HG03060 (cell line): ENCODE measurements at regions not wholly inside any gene's neighbourhood (a gene's known extent, or its start where the extent isn't known, plus 50 kb on each side); places are given as distances from the start of the nearest gene placed in this dataset.
"Not testable (repeated sequence)": the region's sequence is repeated elsewhere in the genome, so short reads cannot be mapped to it uniquely, and the experiment has no call there.

Experiments
- ATAC-seq: cut with Tn5 transposase; IDR thresholded peaks from one replicate; pipeline ENCODE4 v1.9.1; 2021; ENCODE audit warnings: low read depth, moderate number of reproducible peaks; ENCODE audit not compliant: unreplicated experiment

- no peak for ATAC-seq
Observed at GRCh38 chr5:92181656-92182055, 798.5 kb upstream of the ARRDC3 start.

- no peak for ATAC-seq
Observed at GRCh38 chr5:92180391-92180790, 797.3 kb upstream of the ARRDC3 start.

GRCh38 chr5:92179651-92180050 is 796.5 kb upstream of the ARRDC3 start:
- ATAC-seq = no peak

GRCh38 chr5:92177926-92178487 is 794.9 kb upstream of the ARRDC3 start:
- ATAC-seq = no peak

GRCh38 chr5:92163906-92164305 is 780.8 kb upstream of the ARRDC3 start:
- no peak for ATAC-seq

DNA sequence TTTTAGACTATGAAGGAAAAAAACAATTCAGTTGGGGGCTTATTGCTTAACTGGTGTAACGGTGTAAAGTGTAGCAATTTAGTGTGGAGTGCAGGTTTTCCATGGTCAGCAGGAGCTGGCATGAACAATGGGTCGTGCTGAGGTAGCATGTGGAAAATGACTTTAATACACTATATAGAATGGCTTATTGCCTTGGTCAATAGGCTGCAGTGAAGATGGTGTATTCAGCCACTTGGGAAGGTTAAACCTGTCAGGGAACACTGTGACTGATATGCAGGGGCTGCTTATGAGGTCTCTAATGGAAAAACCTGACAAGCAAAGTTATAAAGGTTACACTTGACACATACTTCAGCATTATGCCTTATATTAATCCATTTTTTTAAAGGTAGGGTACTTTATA is 764.7 kb upstream of the ARRDC3 start:
- no peak for ATAC-seq

DNA sequence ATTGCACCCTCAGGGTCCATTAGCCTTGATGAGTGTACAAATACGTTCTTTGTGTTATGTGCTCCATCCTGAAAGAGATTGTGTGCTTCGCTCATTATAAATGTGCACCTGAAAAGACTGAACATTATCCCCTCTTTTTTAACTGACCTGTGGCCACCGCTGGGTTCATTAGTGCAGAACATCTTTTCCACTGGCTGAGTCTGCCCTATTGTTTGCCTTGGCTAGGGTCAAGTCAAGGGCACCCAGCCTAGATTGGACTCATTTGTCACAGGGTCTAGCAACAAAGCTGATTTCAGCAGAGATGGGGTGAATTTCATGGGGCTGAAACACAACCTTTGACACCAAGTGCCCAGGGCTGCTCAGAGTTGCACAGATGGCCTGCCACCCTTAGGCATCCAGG is 764.1 kb upstream of the ARRDC3 start:
- ATAC-seq = no peak

DNA sequence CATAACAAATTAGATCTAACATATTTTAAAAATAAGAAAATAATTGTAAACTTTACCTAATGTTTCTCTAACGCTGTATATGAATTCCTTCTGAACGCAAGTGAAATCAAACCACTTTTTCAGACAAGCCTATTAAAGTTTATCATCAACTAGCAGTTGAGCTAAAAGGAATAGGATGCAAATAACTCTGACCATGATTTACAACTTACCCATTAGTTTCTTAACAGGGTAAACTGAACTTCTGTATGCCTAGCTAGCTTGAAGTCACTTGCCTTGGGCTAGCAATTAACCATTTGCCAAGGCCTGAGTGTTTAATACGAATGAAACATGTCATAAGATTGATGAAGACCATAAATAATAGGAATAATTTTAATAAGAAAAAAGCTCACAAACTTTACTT is 762.7 kb upstream of the ARRDC3 start:
- ATAC-seq = no peak

DNA sequence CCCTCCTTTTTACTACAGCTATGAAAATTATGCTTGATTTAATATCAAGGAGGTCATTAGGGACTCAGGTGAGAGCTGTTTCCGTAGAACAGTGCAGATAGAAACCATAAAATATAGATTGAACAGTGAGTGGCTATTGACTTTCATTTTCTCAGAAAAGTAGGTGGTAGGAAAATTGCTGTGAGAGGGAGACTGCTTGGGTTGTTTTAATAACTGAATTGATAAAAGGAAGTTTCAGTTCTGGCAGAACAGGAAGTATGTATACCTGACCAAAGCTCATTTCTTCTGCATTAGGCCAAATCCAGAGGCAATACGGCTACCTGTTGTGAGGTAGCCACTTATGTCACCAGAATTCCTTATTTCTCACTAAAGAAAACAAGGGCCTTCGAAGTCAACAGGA is 761.7 kb upstream of the ARRDC3 start:
- ATAC-seq = no peak

DNA sequence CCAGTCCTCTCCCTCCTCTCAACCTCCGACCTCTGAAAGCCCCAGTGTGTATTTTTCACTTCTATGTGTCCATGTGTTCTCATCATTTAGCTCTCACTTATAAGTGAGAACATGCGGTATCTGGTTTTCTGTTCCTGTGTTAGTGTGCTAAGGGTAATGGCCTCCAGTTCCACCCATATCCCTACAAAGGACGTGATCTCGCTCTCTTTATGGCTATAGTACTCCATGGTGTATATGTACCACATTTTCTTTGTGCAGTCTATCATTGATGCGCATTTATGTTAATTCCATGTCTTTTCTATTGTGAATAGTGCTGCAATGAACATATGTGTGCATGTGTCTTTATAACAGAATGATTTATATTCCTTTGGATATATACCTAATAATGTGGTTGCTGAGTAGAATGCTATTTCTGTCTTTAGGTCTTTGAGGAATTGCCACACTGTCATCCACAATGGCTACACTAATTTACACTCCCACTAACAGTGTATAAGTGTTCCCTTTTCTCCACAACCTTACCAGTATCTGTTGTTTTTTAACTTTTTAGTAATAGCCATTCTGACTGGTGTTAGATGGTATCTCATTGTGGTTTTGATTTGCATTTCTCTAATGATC is 749.3 kb upstream of the ARRDC3 start:
- ATAC-seq = not testable (repeated sequence)

DNA sequence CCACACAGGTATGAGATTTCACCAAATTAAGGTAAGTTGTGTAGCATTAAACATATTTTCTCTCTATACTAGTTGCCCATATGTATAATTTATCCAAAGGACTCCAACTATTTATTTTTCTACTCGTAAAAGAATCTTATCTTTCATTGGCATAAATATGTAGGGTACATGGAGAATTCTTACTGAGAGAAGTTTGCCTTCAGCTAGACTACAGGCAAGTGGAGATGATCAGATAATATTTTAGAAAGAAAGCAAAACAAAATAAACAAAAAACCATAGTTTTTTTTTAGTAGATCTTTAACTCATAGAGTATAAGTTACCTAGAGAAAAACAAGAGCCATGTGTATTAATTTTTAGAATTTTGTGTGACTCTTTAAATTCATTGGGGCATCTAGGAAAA is 743.1 kb upstream of the ARRDC3 start:
- ATAC-seq = no peak

DNA sequence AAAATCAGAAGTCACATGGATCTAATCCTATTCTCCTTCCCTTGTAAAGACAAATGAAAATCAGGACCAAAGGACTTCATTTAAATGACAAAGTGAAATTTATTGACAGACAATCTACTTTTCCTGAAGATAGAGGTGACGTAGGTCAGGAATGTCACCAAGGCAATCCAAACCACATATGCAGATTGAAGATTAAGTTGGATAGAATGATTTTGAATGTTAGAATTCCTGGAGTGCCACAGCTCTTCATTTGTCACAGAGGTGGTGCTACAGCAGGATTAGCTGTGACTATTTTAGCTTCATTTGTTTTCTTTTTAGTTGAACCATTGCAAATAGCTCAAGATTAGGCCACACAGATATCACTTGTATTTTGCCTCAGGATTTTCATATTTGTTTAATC is 736.0 kb upstream of the ARRDC3 start:
- no peak for ATAC-seq

GRCh38 chr5:92106808-92107207 is 723.7 kb upstream of the ARRDC3 start:
- ATAC-seq = no peak

DNA sequence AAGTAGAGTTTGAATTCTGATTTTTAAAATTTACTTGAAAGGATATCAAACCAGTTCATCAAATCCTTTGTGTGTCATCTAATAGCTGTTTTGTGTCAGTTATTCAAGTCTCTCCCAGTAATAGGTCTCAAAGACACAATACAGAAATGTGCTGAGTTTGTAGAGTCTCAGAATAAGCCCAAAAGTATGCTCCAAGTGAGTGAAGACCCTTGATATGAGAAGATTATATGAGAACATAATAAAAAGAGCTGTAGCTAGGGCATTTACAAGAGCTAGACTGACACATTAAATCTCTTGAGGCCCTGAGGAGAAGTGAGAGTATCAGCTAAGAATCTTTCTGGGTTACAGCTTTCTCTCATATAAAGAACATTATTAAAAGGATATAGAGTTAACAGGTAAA is 721.0 kb upstream of the ARRDC3 start:
- no peak for ATAC-seq

GRCh38 chr5:92102313-92102712 is 719.2 kb upstream of the ARRDC3 start:
- ATAC-seq = no peak

DNA sequence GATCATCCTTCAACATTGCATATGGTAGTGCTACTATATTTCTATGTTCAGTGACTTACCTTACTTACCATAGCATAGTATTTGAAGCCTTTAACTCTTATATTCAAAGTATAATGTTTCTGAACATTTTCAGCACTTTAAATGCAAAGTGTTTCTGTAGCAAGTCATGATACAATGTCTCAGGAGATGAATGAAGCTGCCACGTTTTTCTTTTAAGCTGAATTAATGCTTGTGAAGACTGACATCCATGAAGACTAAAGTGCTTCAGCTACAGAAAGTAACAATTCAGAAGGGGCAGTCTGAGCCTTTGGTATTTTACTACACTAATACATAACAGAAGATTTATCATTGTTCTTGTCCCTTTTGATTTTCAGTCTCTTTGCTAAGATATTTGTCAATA is 709.1 kb upstream of the ARRDC3 start:
- no peak for ATAC-seq

GRCh38 chr5:92086059-92086811 is 703.1 kb upstream of the ARRDC3 start:
- ATAC-seq = no peak

GRCh38 chr5:92081958-92082712 is 699.0 kb upstream of the ARRDC3 start:
- ATAC-seq = no peak

DNA sequence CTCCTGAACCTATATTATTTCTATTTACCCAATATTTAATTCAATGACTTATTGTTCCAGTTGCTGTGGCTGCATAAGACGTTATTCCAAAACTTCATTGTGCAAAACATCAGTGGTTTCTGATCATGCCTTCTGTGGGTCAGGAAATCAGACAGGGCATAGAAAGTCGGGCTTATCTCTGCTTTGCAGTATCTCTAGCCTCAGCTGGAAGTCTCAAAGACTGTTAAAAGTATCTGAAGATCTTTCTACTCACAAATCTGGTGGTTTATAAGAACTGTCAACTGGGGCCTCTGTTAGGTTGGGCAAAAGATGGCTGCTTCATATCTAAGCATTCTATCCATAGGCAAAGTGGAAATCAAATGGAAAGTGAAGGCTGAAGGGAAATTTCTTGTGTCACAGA is 687.7 kb upstream of the ARRDC3 start:
- no peak for ATAC-seq

GRCh38 chr5:92064993-92065392 is 681.9 kb upstream of the ARRDC3 start:
- ATAC-seq = no peak

GRCh38 chr5:92051741-92052140 is 668.6 kb upstream of the ARRDC3 start:
- no peak for ATAC-seq
